A549 (cell line): ENCODE measurements at regions not wholly inside any gene's neighbourhood (a gene's known extent, or its start where the extent isn't known, plus 50 kb on each side); places are given as distances from the start of the nearest gene placed in this dataset.

ENCODE experiments used
- CHD4 ChIP-seq: fragments of 200-600 bp; sonication (generic); IDR thresholded peaks from 2 replicates; pipeline ENCODE4 v1.6.1; 2016; ENCODE audit warnings: antibody characterized with exemption, mild to moderate bottlenecking, borderline replicate concordance
- CTCF ChIP-seq: fragments of >200 bp; sonication (Bioruptor Twin); formaldehyde crosslinking; IDR thresholded peaks from 3 replicates; pipeline ENCODE4 v1.5.1; 2016
- ELK1 ChIP-seq: fragments of 150-350 bp; IDR thresholded peaks from 2 replicates; pipeline ENCODE4 v1.6.1; 2014; ENCODE audit warnings: low read depth, mild to moderate bottlenecking, low read length
- EP300 ChIP-seq, 2 experiments: fragments of >200 bp; sonication (Bioruptor Twin); formaldehyde crosslinking; IDR thresholded peaks; 2 replicates in 1 of 2; 3 replicates in 1 of 2; pipeline ENCODE4 v1.6.1; 2016 to 2017
- JUN ChIP-seq, 2 experiments: fragments of >200 bp; sonication (Bioruptor Twin); formaldehyde crosslinking; IDR thresholded peaks; 2 replicates in 1 of 2; 3 replicates in 1 of 2; pipeline ENCODE4 v1.6.1; 2016 to 2017
- PBX3 ChIP-seq: IDR thresholded peaks from 2 replicates; pipeline ENCODE4 v1.6.1; 2012
- RFX5 ChIP-seq: fragments of 450-650 bp; IDR thresholded peaks from 2 replicates; pipeline ENCODE4 v1.7.1; 2014; ENCODE audit warnings: antibody characterized with exemption, mild to moderate bottlenecking, moderate library complexity

DNA sequence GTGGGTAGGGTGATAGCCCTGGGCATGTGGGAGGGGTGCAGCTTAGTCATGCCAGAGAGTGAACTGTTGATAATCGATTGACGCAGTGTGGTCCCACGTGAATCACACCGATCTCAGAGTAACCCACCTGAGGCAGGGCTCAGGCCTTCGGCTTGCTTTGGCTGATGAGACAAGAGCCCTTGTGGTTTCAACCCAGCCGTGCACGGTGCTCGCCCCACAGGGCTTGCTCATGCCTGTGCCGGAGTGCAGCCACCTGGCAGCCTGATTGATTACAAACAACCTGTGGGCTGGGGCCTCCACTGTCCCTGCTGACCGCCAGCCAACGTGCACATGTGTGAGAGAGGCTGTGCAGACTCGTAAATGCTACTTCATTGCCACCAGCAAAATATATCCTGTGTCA, 144.9 kb upstream of the ADARB2 start:
- TF ChIP-seq CTCF (no peak), PBX3 (no peak), EP300 (IDR thresholded peaks at IDR 0.05) (no peak), JUN (IDR thresholded peaks at IDR 0.05) (no peak), RFX5 (no peak), ELK1 (no peak), CHD4 (no peak)
